Endothelial cell of umbilical vein (primary cell): ENCODE measurements at regions not wholly inside any gene's neighbourhood (a gene's known extent, or its start where the extent isn't known, plus 50 kb on each side); places are given as distances from the start of the nearest gene placed in this dataset.

Experiments used
- BruUV-seq: library from RNA; stranded (reverse); fragments of 400-500 nt; replicated peaks from 2 replicates; lab custom pipeline; 2021; lab: Mats Ljungman, UMichigan
- CTCF ChIA-PET: fragments of 300-600, 350-600 bp; sonication (Branson Sonifier 250); formaldehyde crosslinking; loops from one replicate; lab custom pipeline; 2021; ENCODE audit warnings: antibody characterized with exemption, inconsistent platforms; lab: Charles Lee
- POLR2A ChIA-PET: fragments of 300-600, 350-600 bp; sonication (Branson Sonifier 250); formaldehyde crosslinking; loops from one replicate; lab custom pipeline; 2021; ENCODE audit warnings: antibody characterized with exemption, inconsistent platforms; lab: Charles Lee
- DNase-seq: peaks from one replicate; pipeline ENCODE4 v3.0.0-alpha.2; 2011; ENCODE audit warnings: low read depth, low spot score
- FAIRE-seq: peaks from 2 replicates; lab custom pipeline; 2011; peaks lifted over from hg19 to GRCh38; lab: Jason Lieb, UNC
- H2AFZ ChIP-seq: 2 replicates; pipeline ENCODE4 v1.6.0; 2012; ENCODE audit warnings: low read depth, low read length, control low read depth, inconsistent platforms
- H3K27ac ChIP-seq: 2 replicates; pipeline ENCODE4 v1.5.1; 2011; ENCODE audit warnings: low read depth, mild to moderate bottlenecking, control low read depth, low read length, moderate library complexity; ENCODE audit not compliant: insufficient read depth
- H3K27me3 ChIP-seq, 2 experiments: 2 replicates each; pipeline versions ENCODE4 v1.6.0 to v1.6.1; 2011; ENCODE audit warnings: low read length in 2 of 2, mixed read lengths in 1 of 2; ENCODE audit not compliant: control insufficient read depth in 2 of 2, insufficient read depth in 2 of 2
- H3K36me3 ChIP-seq, 2 experiments: 2 replicates in 1 of 2; 3 replicates in 1 of 2; pipeline ENCODE4 v1.5.1; 2011; ENCODE audit warnings: low read length in 2 of 2, mild to moderate bottlenecking in 1 of 2, moderate library complexity in 1 of 2; ENCODE audit not compliant: control insufficient read depth in 2 of 2, insufficient read depth in 2 of 2; ENCODE audit errors: extremely low read depth in 1 of 2
- H3K4me1 ChIP-seq: 3 replicates; pipeline ENCODE4 v1.5.1; 2011; ENCODE audit warnings: mild to moderate bottlenecking, low read length; ENCODE audit not compliant: control insufficient read depth, insufficient read depth; ENCODE audit errors: extremely low read depth
- H3K4me2 ChIP-seq: 2 replicates; pipeline ENCODE4 v1.6.1; 2011; ENCODE audit warnings: low read length, control low read depth, mixed read lengths; ENCODE audit not compliant: insufficient read depth
- H3K4me3 ChIP-seq, 3 experiments: fragments of 200-600 bp in 1 of 3; sonication (generic), shearing (Covaris generic) in 1 of 3; replicated peaks in 1 of 3; 2 replicates each; pipeline ENCODE4 v1.5.1; 2011 to 2016; ENCODE audit warnings: control low read depth in 3 of 3, low read length in 3 of 3, mild to moderate bottlenecking in 2 of 3, inconsistent platforms in 1 of 3, low read depth in 1 of 3, moderate library complexity in 1 of 3; ENCODE audit not compliant: insufficient read depth in 1 of 3
- H3K79me2 ChIP-seq: 2 replicates; pipeline ENCODE4 v1.6.0; 2012; ENCODE audit warnings: low read length, inconsistent platforms; ENCODE audit not compliant: control insufficient read depth, insufficient read depth
- H3K9ac ChIP-seq: replicated peaks from 2 replicates; pipeline ENCODE3; 2011; ENCODE audit warnings: low read length, control low read depth; ENCODE audit not compliant: insufficient read depth; ENCODE audit errors: extremely low read depth
- H3K9me1 ChIP-seq: replicated peaks from 3 replicates; pipeline ENCODE4 v1.6.0; 2011; ENCODE audit warnings: mild to moderate bottlenecking, low read length; ENCODE audit not compliant: control insufficient read depth, insufficient read depth; ENCODE audit errors: extremely low read depth
- H3K9me3 ChIP-seq: replicated peaks from 2 replicates; pipeline ENCODE4 v1.5.1; 2012; ENCODE audit warnings: low read length, inconsistent platforms; ENCODE audit not compliant: control insufficient read depth, insufficient read depth
- H4K20me1 ChIP-seq: replicated peaks from 2 replicates; pipeline ENCODE3; 2011; ENCODE audit warnings: mild to moderate bottlenecking, low read length; ENCODE audit not compliant: control insufficient read depth, insufficient read depth; ENCODE audit errors: extremely low read depth
- EZH2 ChIP-seq: IDR thresholded peaks from 2 replicates; pipeline ENCODE4 v1.6.1; 2012; ENCODE audit warnings: borderline replicate concordance, low read depth, mild to moderate bottlenecking, moderate library complexity, low read length, inconsistent platforms; ENCODE audit not compliant: severe bottlenecking
- FOS ChIP-seq: IDR thresholded peaks from 2 replicates; pipeline ENCODE4 v1.6.1; 2011; ENCODE audit warnings: mild to moderate bottlenecking, low read length, moderate library complexity, borderline replicate concordance; ENCODE audit not compliant: insufficient read depth
- GATA2 ChIP-seq: IDR thresholded peaks from 2 replicates; pipeline ENCODE4 v1.7.0; 2011; ENCODE audit warnings: low read depth, mild to moderate bottlenecking, moderate library complexity, mixed read lengths, low read length; ENCODE audit not compliant: insufficient read length, insufficient read depth
- JUN ChIP-seq: IDR thresholded peaks from 2 replicates; pipeline ENCODE4 v1.6.1; 2011; ENCODE audit warnings: borderline replicate concordance, low read depth; ENCODE audit not compliant: insufficient read length, insufficient read depth
- MYC ChIP-seq: IDR thresholded peaks from one replicate; pipeline ENCODE4 v1.6.1; 2011; ENCODE audit warnings: mild to moderate bottlenecking, low read depth, low read length
- POLR2A ChIP-seq: IDR thresholded peaks from 2 replicates; pipeline ENCODE4 v1.6.1; 2012; ENCODE audit warnings: low read depth, mild to moderate bottlenecking, control low read depth, low read length
- POLR2AphosphoS5 ChIP-seq: IDR thresholded peaks from 2 replicates; pipeline ENCODE4 v1.6.1; 2012; ENCODE audit warnings: low read depth, mild to moderate bottlenecking, control low read depth, low read length, moderate library complexity; ENCODE audit not compliant: insufficient read depth
- dilution Hi-C: fragments of 300-500 bp; cut with MboI; formaldehyde crosslinking; loops from one replicate; pipeline ENCODE4 v1.15.0; 2019; ENCODE audit warnings: low sequenced_read_pairs; ENCODE audit not compliant: extremely low pct_ligation_motif_present
- intact Hi-C: fragments of 100-400 bp; cut with micrococcal nuclease; formaldehyde crosslinking; loops from one replicate; pipeline ENCODE4 v1.10.0; 2022
- TF ChIP-seq, protein P1 (sequence below), 2 donors: IDR thresholded peaks; 1 replicate in 1 of 2; 2 replicates in 1 of 2; pipeline ENCODE4 v1.5.1; 2011; ENCODE audit warnings: low read length in 2 of 2, mild to moderate bottlenecking in 2 of 2, moderate library complexity in 2 of 2, control low read depth in 1 of 2, inconsistent platforms in 1 of 2, low read depth in 1 of 2; ENCODE audit not compliant: insufficient read depth in 1 of 2; ENCODE audit errors: extremely low read depth in 1 of 2
- TF ChIP-seq, protein P2 (sequence below): IDR thresholded peaks from 2 replicates; pipeline ENCODE4 v1.6.1; 2011; ENCODE audit not compliant: insufficient read depth, insufficient read length

DNA sequence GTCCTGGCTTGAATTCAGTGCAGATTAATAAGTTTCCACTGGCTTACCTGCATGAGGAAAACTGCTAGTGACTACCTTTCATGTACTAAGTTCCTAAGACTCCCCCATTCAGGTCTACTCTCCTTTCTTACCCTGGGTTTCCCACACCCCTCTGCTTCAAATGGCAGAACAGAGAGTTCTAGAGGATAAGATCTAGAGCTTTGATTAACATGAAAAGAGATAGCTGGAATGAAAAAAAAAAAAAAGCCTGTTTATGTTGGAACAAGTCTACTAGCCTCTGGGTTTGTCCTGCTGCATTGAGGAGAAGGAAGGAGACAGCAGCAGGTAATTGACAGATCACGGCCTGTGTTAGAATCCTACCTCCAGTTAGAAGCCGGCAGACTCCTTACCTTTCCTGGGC, 201.4 kb upstream of the SOX4 start:
- Histone ChIP-seq H4K20me1 (no peaks in the 10 kb centered on the region), H3K36me3 (no peaks in the 10 kb centered on the region), H3K9ac (no peak overlapping the region), H3K27me3 (peaks cover 0 to 3% of the 10 kb centered on the region in 2 experiments), H3K4me2 (no peak overlapping the region), H2AFZ (no peak overlapping the region), H3K4me3 (no peak overlapping the region), H3K9me1 (no peaks in the 10 kb centered on the region), H3K9me3 (no peaks in the 10 kb centered on the region), H3K27ac (no peak overlapping the region), H3K79me2 (no peaks in the 10 kb centered on the region), H3K4me1 (no peaks in the 10 kb centered on the region)
- TF ChIP-seq, protein P1, sequence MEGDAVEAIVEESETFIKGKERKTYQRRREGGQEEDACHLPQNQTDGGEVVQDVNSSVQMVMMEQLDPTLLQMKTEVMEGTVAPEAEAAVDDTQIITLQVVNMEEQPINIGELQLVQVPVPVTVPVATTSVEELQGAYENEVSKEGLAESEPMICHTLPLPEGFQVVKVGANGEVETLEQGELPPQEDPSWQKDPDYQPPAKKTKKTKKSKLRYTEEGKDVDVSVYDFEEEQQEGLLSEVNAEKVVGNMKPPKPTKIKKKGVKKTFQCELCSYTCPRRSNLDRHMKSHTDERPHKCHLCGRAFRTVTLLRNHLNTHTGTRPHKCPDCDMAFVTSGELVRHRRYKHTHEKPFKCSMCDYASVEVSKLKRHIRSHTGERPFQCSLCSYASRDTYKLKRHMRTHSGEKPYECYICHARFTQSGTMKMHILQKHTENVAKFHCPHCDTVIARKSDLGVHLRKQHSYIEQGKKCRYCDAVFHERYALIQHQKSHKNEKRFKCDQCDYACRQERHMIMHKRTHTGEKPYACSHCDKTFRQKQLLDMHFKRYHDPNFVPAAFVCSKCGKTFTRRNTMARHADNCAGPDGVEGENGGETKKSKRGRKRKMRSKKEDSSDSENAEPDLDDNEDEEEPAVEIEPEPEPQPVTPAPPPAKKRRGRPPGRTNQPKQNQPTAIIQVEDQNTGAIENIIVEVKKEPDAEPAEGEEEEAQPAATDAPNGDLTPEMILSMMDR (IDR thresholded peaks at IDR 0.05; ENCODE audit: extremely low read depth in 1 of 2, insufficient read depth in 1 of 2, low read depth in 1 of 2, low read length in 2 of 2) = no peak
- TF ChIP-seq, protein P2, sequence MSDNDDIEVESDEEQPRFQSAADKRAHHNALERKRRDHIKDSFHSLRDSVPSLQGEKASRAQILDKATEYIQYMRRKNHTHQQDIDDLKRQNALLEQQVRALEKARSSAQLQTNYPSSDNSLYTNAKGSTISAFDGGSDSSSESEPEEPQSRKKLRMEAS = no peak
- no peak for TF ChIP-seq POLR2A
- no peak for TF ChIP-seq FOS
- TF ChIP-seq MYC = no peak
- no peak for TF ChIP-seq POLR2AphosphoS5
- no peak for TF ChIP-seq GATA2
- no peak for TF ChIP-seq EZH2
- no peak for TF ChIP-seq JUN
- DNase-seq = no peak
- CTCF ChIA-PET = no interaction called here
- BruUV-seq = no TSS peak
- POLR2A ChIA-PET = no interaction called here
- intact Hi-C loops (no loop called here), dilution Hi-C loops (no loop called here)
- no peak for FAIRE-seq
